Bronchial epithelial cell (primary cell): ENCODE measurements at regions not wholly inside any gene's neighbourhood (a gene's known extent, or its start where the extent isn't known, plus 50 kb on each side); places are given as distances from the start of the nearest gene placed in this dataset.

Experiments used
- DNase-seq: peaks from one replicate; pipeline ENCODE4 v3.0.0-alpha.2; 2010; ENCODE audit warnings: low read depth
- FAIRE-seq: peaks from 2 replicates; lab custom pipeline; 2011; peaks lifted over from hg19 to GRCh38; lab: Jason Lieb, UNC
- H3K27me3 ChIP-seq: 2 replicates; pipeline ENCODE4 v1.5.1; 2011; ENCODE audit warnings: low read length; ENCODE audit not compliant: control insufficient read depth, insufficient read depth
- H3K36me3 ChIP-seq: 2 replicates; pipeline ENCODE4 v1.5.1; 2011; ENCODE audit warnings: low read length; ENCODE audit not compliant: control insufficient read depth, insufficient read depth
- H3K4me3 ChIP-seq: 2 replicates; pipeline ENCODE4 v1.5.1; 2011; ENCODE audit warnings: mild to moderate bottlenecking, low read depth, low read length, control low read depth
- CTCF ChIP-seq: IDR thresholded peaks from 2 replicates; pipeline ENCODE4 v1.5.1; 2011; ENCODE audit warnings: mild to moderate bottlenecking, moderate library complexity, low read length, control low read depth, inconsistent platforms; ENCODE audit not compliant: insufficient read depth, severe bottlenecking

- Histone ChIP-seq H3K36me3 (no peaks in the 10 kb centered on the region), H3K27me3 (no peaks in the 10 kb centered on the region), H3K4me3 (no peak overlapping the region)
- TF ChIP-seq CTCF = no peak
- no peak for DNase-seq
- FAIRE-seq = no peak
These were observed 796.3 kb downstream of the QKI start for GRCh38 chr6:164210783-164211182.

DNA sequence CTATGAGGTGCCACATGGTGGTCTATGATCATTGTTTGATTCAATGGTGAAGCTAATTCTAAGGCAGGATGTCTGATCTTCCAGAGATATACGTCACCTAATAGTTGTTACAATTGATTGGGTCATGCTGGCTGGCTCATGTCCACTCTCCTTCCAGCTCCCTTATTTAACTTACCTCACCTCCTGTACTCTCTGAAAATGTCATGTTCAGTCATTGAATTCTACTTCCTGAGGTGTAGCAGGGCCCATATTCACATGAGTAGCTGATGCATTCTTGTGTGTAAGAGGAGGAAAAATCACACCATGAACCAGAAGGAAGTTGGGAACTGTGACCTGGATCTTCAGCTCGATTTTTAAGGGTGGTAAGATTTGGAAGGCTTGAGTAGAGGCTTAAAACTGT, 795.8 kb downstream of the QKI start:
- TF ChIP-seq CTCF = no peak
- no peaks in the 10 kb centered on the region for H3K36me3 ChIP-seq
- H3K27me3 ChIP-seq = no peaks in the 10 kb centered on the region
- DNase-seq (no peak), FAIRE-seq (no peak)
- no peak overlapping the region for H3K4me3 ChIP-seq

DNA sequence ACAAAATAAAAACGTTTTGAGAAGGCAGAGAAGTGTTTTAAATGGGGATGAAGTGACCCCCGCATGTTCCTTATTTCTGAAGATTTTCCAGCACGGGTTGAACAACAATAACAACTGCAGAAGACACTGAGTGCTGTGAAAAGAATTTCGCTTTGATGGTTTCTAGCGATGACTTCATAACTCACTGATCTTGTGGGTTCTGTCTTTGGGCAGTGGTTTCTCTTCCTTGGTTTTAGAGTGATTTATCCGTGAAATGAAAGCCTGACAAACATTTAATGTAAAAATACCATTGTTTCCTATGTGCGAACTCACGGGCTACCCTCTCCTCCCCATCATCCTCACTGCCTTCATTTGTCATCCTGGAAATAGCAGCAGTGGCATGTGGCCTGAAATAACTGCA, 793.9 kb downstream of the QKI start:
- Histone ChIP-seq H3K4me3 (no peak overlapping the region), H3K27me3 (no peaks in the 10 kb centered on the region), H3K36me3 (no peaks in the 10 kb centered on the region)
- FAIRE-seq (no peak), DNase-seq (no peak)
- TF ChIP-seq CTCF = no peak

DNA sequence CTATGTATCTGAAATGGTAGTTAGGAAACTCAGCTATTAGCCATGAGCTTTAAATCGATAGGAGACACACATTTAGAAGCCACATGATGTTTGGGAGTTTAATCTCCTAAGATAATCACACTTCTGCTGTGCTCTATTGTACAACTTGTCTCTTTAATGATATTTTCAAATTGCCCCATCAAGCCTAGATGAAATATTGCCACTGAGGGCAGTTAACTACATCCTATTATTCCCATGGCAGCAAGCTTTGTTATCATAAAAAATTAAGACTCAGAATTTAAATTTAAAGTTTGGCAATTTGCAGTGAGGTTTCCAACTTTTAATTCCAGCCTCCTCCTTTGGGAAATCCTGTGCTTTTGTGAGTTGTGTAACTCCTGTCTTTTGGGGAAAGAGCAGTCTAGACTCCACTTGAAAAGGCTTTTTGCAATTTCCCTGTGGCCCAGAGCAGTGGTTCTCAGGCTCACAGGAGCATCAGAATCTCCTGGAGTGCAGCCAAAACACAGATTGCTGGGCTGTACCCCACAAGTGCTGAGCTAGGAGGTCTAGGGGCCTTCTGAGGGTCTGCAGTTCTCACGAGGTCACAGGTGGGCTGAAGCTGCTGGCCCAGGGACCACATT, 792.4 kb downstream of the QKI start:
- Histone ChIP-seq H3K27me3 (no peaks in the 10 kb centered on the region), H3K36me3 (no peaks in the 10 kb centered on the region), H3K4me3 (no peak overlapping the region)
- TF ChIP-seq CTCF = no peak
- DNase-seq = no peak
- no peak for FAIRE-seq

DNA sequence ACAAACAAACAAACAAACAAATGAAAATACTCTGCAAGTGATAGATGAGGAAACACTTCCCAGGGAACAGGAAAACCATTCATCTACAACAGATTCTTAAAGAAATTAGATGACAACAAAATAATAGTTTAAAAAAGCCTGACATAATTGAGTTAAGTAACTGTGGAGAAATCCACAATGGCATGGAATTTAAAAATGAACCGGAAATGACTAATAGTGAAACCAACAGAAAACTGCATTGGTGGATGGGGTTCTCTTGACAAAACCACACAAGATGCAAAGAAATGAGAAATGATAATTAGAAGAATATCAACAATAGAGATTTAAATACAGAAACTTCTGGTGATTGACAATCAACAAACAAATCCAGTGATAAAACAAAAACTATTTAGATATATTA, 785.6 kb downstream of the QKI start:
- Histone ChIP-seq H3K36me3 (no peaks in the 10 kb centered on the region), H3K27me3 (no peaks in the 10 kb centered on the region), H3K4me3 (no peak overlapping the region)
- no peak for DNase-seq
- no peak for FAIRE-seq
- no peak for TF ChIP-seq CTCF

- no peak for FAIRE-seq
- no peak for TF ChIP-seq CTCF
These were observed 781.4 kb downstream of the QKI start for GRCh38 chr6:164195942-164196281.

More at GRCh38 chr6:164195942-164196281, 781.4 kb downstream of the QKI start:
- Histone ChIP-seq H3K36me3 (no peaks in the 10 kb centered on the region), H3K4me3 (no peak overlapping the region), H3K27me3 (no peaks in the 10 kb centered on the region)
- no peak for DNase-seq
